22Rv1 (cell line): ENCODE measurements at regions not wholly inside any gene's neighbourhood (a gene's known extent, or its start where the extent isn't known, plus 50 kb on each side); places are given as distances from the start of the nearest gene placed in this dataset.

Source experiments
- ZFX ChIP-seq: fragments of 450-650 bp; IDR thresholded peaks from 2 replicates; pipeline ENCODE4 v1.6.1; 2017; ENCODE audit warnings: antibody characterized with exemption, borderline replicate concordance
- TF ChIP-seq, protein P1 (sequence below): fragments of 450-650 bp; IDR thresholded peaks from 2 replicates; pipeline ENCODE4 v1.5.1; 2017; ENCODE audit warnings: mild to moderate bottlenecking

DNA sequence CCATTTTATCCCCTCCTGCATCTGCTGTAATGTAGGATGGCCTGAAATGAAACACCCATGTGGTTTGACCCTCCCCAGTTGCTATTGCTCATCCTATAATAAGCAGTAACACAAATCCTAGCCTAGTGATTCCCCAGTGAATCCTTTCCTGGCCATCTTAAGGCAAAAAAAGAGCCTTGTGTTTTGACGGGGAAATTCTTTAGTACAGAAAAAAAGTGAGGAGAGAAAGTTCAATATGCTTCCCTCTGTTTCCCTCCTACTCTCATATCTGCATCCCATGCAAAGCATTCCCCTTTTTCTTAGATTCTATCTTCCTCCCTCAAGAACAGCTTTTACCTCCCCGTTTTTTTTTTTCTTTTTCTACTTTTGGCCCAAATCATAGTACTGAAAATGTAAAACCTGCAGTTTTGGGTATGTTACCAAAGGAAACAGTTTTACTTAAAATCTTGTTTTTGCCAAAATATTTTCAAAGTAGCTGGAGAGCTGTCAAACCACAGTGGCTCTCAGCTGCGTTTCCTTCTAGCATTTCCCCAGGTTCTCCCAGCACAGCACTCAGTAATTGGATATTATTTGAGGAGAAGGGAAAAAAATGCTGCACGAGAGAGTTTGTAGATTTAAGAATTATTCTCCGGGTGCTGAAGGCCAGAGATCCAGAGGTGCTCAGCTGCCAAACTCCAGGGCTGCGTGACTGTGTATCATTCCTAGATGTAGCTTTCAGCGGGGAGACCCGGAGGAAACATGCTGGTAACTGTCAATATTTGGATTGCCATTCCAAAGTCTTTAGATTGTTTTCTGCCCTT is 321.4 kb downstream of the NPR3 start:
- TF ChIP-seq, protein P1, sequence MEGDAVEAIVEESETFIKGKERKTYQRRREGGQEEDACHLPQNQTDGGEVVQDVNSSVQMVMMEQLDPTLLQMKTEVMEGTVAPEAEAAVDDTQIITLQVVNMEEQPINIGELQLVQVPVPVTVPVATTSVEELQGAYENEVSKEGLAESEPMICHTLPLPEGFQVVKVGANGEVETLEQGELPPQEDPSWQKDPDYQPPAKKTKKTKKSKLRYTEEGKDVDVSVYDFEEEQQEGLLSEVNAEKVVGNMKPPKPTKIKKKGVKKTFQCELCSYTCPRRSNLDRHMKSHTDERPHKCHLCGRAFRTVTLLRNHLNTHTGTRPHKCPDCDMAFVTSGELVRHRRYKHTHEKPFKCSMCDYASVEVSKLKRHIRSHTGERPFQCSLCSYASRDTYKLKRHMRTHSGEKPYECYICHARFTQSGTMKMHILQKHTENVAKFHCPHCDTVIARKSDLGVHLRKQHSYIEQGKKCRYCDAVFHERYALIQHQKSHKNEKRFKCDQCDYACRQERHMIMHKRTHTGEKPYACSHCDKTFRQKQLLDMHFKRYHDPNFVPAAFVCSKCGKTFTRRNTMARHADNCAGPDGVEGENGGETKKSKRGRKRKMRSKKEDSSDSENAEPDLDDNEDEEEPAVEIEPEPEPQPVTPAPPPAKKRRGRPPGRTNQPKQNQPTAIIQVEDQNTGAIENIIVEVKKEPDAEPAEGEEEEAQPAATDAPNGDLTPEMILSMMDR = no peak
- no peak for TF ChIP-seq ZFX
